Testis (tissue), 2 donors: ENCODE measurements at regions not wholly inside any gene's neighbourhood (a gene's known extent, or its start where the extent isn't known, plus 50 kb on each side); places are given as distances from the start of the nearest gene placed in this dataset.

Source experiments
- CTCF ChIP-seq, 3 experiments: fragments of 450-650 bp in 2 of 3; fragments of 200-600 bp in 1 of 3; sonication (generic) in 1 of 3; IDR thresholded peaks; one replicate each; pipeline ENCODE4 v1.5.1; 2016 to 2019; ENCODE audit warnings: antibody characterized with exemption in 3 of 3, mild to moderate bottlenecking in 2 of 3, moderate library complexity in 1 of 3
- POLR2A ChIP-seq: fragments of 450-650 bp; IDR thresholded peaks from one replicate; pipeline ENCODE4 v1.6.1; 2017; ENCODE audit warnings: antibody characterized with exemption, mild to moderate bottlenecking, moderate library complexity

GRCh38 chr5:105503950-105504349, 1941.4 kb upstream of the NUDT12 start:
- TF ChIP-seq CTCF (IDR thresholded peaks at IDR 0.05) (no peak), POLR2A (no peak)
